NB4 (cell line): ENCODE measurements at regions not wholly inside any gene's neighbourhood (a gene's known extent, or its start where the extent isn't known, plus 50 kb on each side); places are given as distances from the start of the nearest gene placed in this dataset.

Experiments used
- CTCF ChIP-seq: IDR thresholded peaks from one replicate; pipeline ENCODE4 v1.5.1; 2012; ENCODE audit warnings: low read depth, low read length
- POLR2A ChIP-seq: IDR thresholded peaks from 2 replicates; pipeline ENCODE4 v1.6.1; 2011; ENCODE audit warnings: mild to moderate bottlenecking; ENCODE audit not compliant: insufficient read length; ENCODE audit errors: extremely low read depth
- TF ChIP-seq, protein P1 (sequence below): IDR thresholded peaks from 2 replicates; pipeline ENCODE4 v1.6.1; 2011; ENCODE audit warnings: low read depth, low read length

DNA sequence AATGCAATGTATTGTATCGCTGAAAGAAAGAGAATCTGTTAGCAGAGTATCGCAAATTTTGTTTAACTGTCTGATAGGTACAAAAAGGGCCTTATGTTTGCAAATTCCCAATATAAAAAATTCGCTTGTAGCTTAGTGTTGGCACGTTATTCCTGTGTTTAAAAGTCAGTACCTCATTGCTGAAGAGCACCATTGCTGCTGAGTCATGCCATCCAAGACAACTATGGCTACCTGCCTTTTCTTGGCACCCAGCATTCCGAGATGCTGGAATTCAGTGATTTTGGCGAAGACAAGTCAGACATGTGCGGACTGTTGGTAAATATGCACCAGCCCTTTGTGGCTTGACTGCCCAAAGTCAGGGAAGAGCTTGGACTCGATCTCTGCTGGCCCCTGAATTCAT is 149.5 kb upstream of the EEA1 start:
- TF ChIP-seq CTCF: no peak
- TF ChIP-seq POLR2A: no peak
- TF ChIP-seq, protein P1, sequence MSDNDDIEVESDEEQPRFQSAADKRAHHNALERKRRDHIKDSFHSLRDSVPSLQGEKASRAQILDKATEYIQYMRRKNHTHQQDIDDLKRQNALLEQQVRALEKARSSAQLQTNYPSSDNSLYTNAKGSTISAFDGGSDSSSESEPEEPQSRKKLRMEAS: no peak
